SK-N-MC (cell line): ENCODE measurements at regions not wholly inside any gene's neighbourhood (a gene's known extent, or its start where the extent isn't known, plus 50 kb on each side); places are given as distances from the start of the nearest gene placed in this dataset.

Experiments used
- DNase-seq: peaks from one replicate; pipeline ENCODE4 v3.0.0-alpha.2; 2011; ENCODE audit warnings: low read depth, low spot score
- H3K27ac ChIP-seq: fragments of 200-600 bp; sonication (generic); 2 replicates; pipeline ENCODE4 v1.5.1; 2016; ENCODE audit warnings: mixed run types
- H3K36me3 ChIP-seq: fragments of 200-600 bp; sonication (generic); 2 replicates; pipeline ENCODE4 v1.6.1; 2017; ENCODE audit warnings: antibody characterized with exemption, low read length, mixed read lengths; ENCODE audit not compliant: insufficient read depth
- H3K4me3 ChIP-seq: fragments of 200-600 bp; sonication (generic); 2 replicates; pipeline ENCODE4 v1.5.1; 2016
- H3K9ac ChIP-seq: fragments of 200-600 bp; sonication (generic); 2 replicates; pipeline ENCODE4 v1.8.0; 2017; ENCODE audit warnings: mixed run types, mixed read lengths; ENCODE audit not compliant: insufficient read length
- H3K9me3 ChIP-seq: fragments of 200-600 bp; sonication (generic); 2 replicates; pipeline ENCODE4 v1.6.1; 2017; ENCODE audit warnings: low read depth, mild to moderate bottlenecking, antibody characterized with exemption, low read length, moderate library complexity, mixed read lengths
- EZH2 ChIP-seq: fragments of 200-600 bp; sonication (generic); IDR thresholded peaks from one replicate; pipeline ENCODE4 v1.6.1; 2017; ENCODE audit warnings: antibody characterized with exemption
- FOXP2 ChIP-seq: optimal IDR thresholded peaks from 2 replicates; pipeline ENCODE3; 2011; ENCODE audit warnings: mild to moderate bottlenecking, moderate library complexity; ENCODE audit not compliant: insufficient read depth; ENCODE audit errors: extremely low read length, control extremely low read depth
- POLR2AphosphoS5 ChIP-seq: IDR thresholded peaks from 2 replicates; pipeline ENCODE4 v1.6.1; 2012; ENCODE audit warnings: mild to moderate bottlenecking, low read depth, low read length, borderline replicate concordance

- H3K36me3 ChIP-seq, result no peaks in the 10 kb centered on the region
- no peaks in the 10 kb centered on the region; the same call in 1 of the 2 replicates for H3K9me3 ChIP-seq
- TF ChIP-seq FOXP2 (no peak), POLR2AphosphoS5 (no peak), EZH2 (no peak)
- no peak for DNase-seq
- H3K4me3 ChIP-seq, result no peak overlapping the region
- H3K9ac ChIP-seq, result no peak overlapping the region
- H3K27ac ChIP-seq, result no peak overlapping the region
Observed at GRCh38 chr2:78051480-78051879, 529.3 kb upstream of the LRRTM4 start.

DNA sequence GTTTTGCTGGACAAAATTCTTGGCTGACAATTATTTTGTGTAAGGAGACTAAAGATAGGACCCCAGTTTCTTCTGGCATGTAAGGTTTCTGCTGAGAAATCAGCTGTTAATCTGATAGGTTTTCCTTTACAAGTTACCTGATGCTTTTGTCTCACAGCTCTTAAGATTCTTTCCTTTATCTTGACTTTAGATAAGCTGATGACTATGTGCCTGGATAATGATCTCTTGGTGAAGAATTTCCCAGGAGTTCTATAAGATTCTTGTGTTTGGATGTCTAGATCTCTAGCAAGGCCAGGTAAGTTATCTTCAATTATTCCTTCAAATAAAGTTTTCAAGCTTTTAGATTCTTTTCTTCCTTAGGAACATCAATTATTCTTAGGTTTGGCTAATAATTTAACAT, 534.8 kb upstream of the LRRTM4 start:
- no peak overlapping the region for H3K4me3 ChIP-seq
- peaks cover 3% of the 10 kb centered on the region; the same call in 1 of the 2 replicates for H3K9me3 ChIP-seq
- no peak for DNase-seq
- H3K36me3 ChIP-seq, result no peaks in the 10 kb centered on the region
- no peak overlapping the region for H3K27ac ChIP-seq
- TF ChIP-seq EZH2 (no peak), POLR2AphosphoS5 (no peak), FOXP2 (no peak)
- H3K9ac ChIP-seq, result no peak overlapping the region

- H3K27ac ChIP-seq, result peak overlapping the region; percentile 100
- TF ChIP-seq EZH2 (no peak), POLR2AphosphoS5 (no peak), FOXP2 (no peak)
- peak overlapping the region; percentile 85 for H3K9ac ChIP-seq
- peaks cover 3% of the 10 kb centered on the region; the same call in 1 of the 2 replicates for H3K9me3 ChIP-seq
- no peaks in the 10 kb centered on the region for H3K36me3 ChIP-seq
- H3K4me3 ChIP-seq, result no peak overlapping the region
- no peak for DNase-seq
Observed at GRCh38 chr2:78061301-78061700, 539.1 kb upstream of the LRRTM4 start.

- DNase-seq, result no peak
- peak overlapping the region; percentile 59 for H3K4me3 ChIP-seq
- TF ChIP-seq EZH2 (no peak), POLR2AphosphoS5 (no peak), FOXP2 (no peak)
- H3K9me3 ChIP-seq, result peaks cover 1% of the 10 kb centered on the region; the same call in 1 of the 2 replicates
- peak overlapping the region; percentile 100 for H3K27ac ChIP-seq
- H3K36me3 ChIP-seq, result peaks cover 3% of the 10 kb centered on the region; the same call in 1 of the 2 replicates
- peak overlapping the region; percentile 85 for H3K9ac ChIP-seq
Observed at GRCh38 chr2:78061732-78062131, 539.6 kb upstream of the LRRTM4 start.

GRCh38 chr2:78063246-78064020, 541.3 kb upstream of the LRRTM4 start:
- Histone ChIP-seq H3K9ac (peak overlapping the region; percentile 85), H3K36me3 (peaks cover 11% of the 10 kb centered on the region), H3K9me3 (no peaks in the 10 kb centered on the region; the same call in 1 of the 2 replicates), H3K27ac (peak overlapping the region; percentile 100), H3K4me3 (peak overlapping the region; percentile 59)
- TF ChIP-seq POLR2AphosphoS5 (peak; percentile 69; the same call in 1 of the 2 replicates), EZH2 (no peak), FOXP2 (no peak)
- DNase-seq, result peak; percentile 93

- Histone ChIP-seq H3K9ac (peak overlapping the region; percentile 28), H3K36me3 (peaks cover 11% of the 10 kb centered on the region), H3K4me3 (no peak overlapping the region), H3K27ac (peak overlapping the region; percentile 100), H3K9me3 (no peaks in the 10 kb centered on the region; the same call in 1 of the 2 replicates)
- no peak for DNase-seq
- TF ChIP-seq POLR2AphosphoS5 (no peak), EZH2 (no peak)
Observed at GRCh38 chr2:78065366-78065765, 543.2 kb upstream of the LRRTM4 start.

DNA sequence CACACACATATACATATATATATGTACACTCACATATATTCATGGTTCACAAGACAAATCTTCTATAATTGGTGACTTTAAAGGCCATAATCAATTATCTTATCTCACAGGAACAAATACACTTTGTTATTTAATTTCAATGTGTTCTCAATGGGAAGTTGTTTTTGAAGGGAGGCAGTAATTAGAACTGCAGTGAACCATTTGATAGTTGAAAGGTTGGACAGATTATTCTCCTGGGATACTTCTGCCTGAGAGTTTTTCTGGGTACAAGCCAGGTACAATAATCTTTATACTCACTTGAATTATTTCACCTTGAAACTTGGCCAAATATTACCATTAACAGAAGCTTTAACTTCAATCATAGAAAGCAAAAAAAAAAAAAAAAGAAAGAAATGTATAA, 546.6 kb upstream of the LRRTM4 start:
- H3K9ac ChIP-seq, result no peak overlapping the region
- H3K27ac ChIP-seq, result no peak overlapping the region
- DNase-seq, result no peak
- TF ChIP-seq POLR2AphosphoS5, result no peak
- TF ChIP-seq FOXP2, result no peak
- no peak for TF ChIP-seq EZH2
- peaks cover 11% of the 10 kb centered on the region for H3K36me3 ChIP-seq
- H3K4me3 ChIP-seq, result no peak overlapping the region
- H3K9me3 ChIP-seq, result no peaks in the 10 kb centered on the region; the same call in 1 of the 2 replicates

DNA sequence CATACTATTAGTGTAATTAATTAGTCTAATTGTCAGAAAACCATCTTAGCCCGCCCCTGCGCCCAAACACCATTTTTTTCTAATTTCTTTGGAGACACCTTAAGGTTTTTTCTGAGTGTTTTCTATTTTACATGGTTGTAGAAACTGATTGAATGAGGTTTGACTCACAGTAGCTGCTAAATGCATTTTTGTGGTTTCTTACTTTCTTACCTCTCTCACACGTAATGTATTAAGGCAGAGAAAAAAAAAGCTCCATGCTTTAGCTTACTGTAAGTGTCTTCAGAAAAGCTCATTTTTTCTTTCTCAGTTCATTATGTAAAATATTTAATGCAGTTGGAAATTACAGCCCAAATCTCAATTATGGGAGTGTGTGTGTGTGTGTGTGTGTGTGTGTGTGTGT, 548.5 kb upstream of the LRRTM4 start:
- Histone ChIP-seq H3K27ac (peak overlapping the region; percentile 6; the same call in 1 of the 2 replicates), H3K4me3 (no peak overlapping the region), H3K9me3 (no peaks in the 10 kb centered on the region; the same call in 1 of the 2 replicates), H3K36me3 (peaks cover 11% of the 10 kb centered on the region), H3K9ac (no peak overlapping the region)
- TF ChIP-seq FOXP2 (no peak), POLR2AphosphoS5 (no peak), EZH2 (no peak)
- DNase-seq, result no peak
